Stimulated activated CD8-positive, alpha-beta memory T cell treated with anti-CD3 and anti-CD28 coated beads, Interleukin-4, amount 100 ng/mL, for 24 hours (primary cell): ENCODE measurements at regions not wholly inside any gene's neighbourhood (a gene's known extent, or its start where the extent isn't known, plus 50 kb on each side); places are given as distances from the start of the nearest gene placed in this dataset.
"Not testable (repeated sequence)": the region's sequence is repeated elsewhere in the genome, so short reads cannot be mapped to it uniquely, and the experiment has no call there.

Experiments
- DNase-seq: peaks from one replicate; pipeline ENCODE4 v3.0.0-alpha.2; 2020; ENCODE audit warnings: low read depth

GRCh38 chr18:8499810-8500675 lies 109.2 kb upstream of the RAB12 start:
- DNase-seq: no peak

DNA sequence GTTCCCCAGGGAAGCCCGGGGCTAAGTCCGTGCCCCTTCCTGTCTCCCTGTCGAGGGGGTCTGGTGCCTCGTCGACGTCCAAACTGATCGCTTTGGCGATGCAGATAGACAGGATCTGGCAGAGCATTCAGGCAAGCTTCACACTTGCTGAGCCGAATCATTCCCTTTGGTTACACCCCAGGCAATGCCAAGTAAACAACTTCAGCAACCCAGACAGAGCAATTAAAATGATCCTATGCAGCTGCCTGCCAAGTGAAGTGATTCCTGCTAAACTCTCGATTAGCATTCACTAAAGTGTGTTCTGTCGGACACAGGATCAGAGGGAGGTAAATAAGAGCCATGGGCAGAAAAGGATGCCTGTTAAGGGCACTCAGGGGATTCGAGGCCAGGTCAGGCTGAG lies 108.2 kb upstream of the RAB12 start:
- no peak for DNase-seq

- DNase-seq: no peak
Observed at GRCh38 chr18:8503248-8503647, 106.0 kb upstream of the RAB12 start.

DNA sequence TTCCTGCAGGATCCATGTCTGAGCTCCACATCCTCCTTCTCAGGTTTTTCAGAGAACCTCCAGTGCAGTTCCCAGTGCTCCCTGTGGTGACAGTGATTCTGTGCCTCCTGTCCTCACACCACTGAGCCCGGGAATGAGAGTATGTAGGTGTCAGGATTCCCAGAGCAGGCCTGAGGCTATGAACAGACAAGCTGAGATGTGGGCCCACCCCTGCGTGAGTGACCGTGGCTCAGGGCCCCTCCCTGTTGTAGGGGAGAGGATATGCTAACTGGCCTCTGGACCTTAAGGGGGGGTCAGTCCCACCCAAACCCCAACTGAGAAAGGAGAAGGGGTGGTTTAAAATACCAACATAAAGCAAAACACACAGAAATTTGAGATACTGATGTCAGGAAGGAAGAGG lies 104.8 kb upstream of the RAB12 start:
- no peak for DNase-seq

DNA sequence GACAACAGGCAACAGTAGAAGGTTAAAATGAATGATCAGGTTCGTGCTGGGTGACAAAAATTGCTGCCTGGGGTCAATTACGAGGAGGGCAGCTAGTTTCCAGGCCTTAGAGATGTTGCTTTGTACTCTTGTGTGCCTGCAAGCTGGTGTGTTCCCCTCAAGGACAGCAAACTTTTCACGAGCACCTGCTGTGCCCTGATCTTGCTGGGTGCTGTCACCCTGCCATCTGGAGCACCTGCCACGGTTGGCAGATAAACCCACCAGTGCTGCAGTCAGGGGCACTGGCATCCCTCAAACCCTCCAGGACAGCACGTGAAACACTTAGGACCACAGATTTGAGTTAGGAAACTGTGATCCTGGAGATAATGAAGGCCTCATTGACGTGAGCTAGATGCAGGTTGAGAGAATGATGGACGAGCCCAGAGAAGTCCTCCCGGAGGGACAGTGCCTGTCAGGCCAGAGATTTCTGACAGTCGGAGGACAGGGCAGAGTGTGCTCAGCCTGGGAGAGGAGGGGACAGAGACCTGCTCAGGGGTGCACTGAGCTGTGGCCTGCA lies 104.3 kb upstream of the RAB12 start:
- no peak for DNase-seq

GRCh38 chr18:8506251-8507049 lies 102.8 kb upstream of the RAB12 start:
- no peak for DNase-seq

GRCh38 chr18:8507361-8507760 lies 101.9 kb upstream of the RAB12 start:
- DNase-seq: no peak

- DNase-seq: no peak
Observed at GRCh38 chr18:8507915-8508705, 101.1 kb upstream of the RAB12 start.

DNA sequence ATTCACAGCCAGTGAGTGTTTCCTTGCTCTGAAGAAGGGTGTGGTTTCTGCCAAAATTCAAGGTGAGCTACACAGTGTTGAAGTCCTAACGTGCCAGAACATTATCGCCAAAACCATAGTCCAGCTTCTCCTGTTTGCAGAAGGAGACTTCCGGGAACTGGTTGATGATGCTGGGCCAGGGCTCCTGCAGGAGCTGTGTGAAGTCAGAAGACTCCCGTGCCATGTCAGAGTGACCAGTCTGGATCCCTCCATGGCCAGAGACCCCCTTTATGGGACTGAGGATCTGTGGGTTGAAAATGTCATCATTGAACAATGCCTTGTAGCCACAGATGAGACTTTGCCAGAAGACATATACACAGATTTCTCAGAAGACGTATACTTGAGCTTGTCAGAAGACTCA lies 96.0 kb upstream of the RAB12 start:
- no peak for DNase-seq

- no peak for DNase-seq
Observed at GRCh38 chr18:8514409-8514808, 94.8 kb upstream of the RAB12 start.

DNA sequence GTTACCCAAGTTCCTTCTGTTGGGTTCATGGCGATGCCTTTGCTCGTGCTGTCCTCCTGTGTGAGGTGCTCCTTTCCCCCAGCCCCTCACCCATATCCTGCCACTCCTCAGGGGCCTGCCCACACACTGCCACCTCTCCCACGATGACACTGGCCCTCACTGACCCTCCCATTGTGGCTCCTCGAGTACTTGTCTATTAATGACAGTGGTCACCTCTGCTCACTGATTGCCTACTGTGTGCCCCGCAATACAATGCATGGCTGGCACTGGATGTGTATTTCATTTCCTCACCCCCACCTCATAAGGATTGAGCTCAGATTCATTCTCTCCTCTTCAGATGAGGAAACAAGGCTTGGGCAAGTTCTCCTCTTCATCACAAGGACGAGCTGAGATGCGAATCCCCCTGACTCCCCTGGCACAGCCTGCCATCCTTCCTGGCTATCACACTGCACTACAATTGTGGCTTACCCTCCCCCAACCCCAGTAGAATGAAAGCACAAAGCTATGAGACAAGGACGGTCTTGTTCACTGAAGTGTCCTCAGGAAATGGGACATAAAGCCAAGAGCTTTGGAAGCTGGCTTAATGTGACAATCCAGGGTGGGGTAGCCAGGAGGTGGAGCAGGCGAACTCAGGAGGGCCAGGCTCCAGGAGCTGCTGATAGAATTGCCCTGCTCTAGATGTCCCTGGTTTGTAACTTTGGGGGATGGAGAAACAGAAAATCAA lies 93.9 kb upstream of the RAB12 start:
- no peak for DNase-seq

DNA sequence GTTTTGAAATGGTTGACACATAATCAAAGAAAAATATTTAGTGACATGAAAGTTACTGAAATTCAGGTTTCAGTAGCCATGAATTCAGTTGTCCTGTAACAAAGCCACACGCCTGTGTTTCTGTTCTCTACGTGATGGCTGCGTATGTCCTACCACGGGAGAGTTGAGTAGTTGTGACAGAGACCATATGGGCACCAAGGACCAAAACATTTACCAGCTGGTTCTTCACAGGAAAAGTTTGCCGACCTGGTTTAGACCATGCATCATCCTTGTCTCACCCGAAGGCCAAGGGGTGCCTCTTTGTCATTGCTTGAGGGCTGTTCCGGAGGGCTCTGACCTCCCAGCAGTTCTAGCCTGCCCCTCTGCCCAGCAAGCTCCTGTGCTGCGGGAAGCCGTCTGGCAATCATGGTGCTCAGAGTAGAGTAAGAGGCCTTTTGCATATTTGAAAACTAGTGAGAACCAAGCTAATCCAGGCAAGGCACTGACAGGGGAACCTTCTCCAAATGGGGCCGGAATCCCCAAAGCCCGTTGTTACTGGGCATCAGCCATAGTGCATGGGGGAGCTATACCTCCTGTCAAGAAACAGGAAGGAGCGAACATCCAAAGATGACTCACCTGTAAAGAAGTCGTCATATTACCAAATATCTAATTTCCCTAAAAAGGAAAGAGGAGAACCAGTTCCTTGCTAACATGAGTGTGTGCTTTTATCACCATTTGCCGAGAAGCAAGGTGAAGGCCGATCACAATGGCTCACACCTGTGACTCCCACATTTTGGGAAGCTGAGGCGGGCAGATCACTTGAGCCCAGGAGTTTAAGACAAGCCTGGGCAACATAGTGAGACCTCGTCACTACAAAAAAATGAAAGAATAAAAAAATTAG lies 92.6 kb upstream of the RAB12 start:
- DNase-seq: no peak

GRCh38 chr18:8517276-8517675 lies 92.0 kb upstream of the RAB12 start:
- no peak for DNase-seq

GRCh38 chr18:8519102-8519501 lies 90.1 kb upstream of the RAB12 start:
- DNase-seq: no peak

DNA sequence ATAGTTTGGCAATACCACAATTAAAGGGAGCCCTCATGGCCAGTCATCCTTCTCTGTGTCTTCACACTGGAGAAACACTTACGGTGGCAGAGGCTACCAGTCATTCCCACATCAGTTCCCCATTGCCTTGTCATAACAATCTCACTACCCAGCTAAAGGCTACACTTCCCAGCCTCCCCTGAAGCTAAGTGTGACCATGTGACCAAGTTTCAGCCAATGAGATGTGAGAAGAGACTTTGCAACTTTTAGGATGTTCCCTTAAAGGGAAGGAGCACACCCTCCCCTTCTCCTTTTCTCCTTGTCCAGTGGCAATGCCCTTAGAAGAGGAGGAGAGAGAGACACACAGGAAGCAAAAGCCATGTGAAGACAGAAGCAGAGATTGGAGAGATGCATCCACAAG lies 89.0 kb upstream of the RAB12 start:
- no peak for DNase-seq

DNA sequence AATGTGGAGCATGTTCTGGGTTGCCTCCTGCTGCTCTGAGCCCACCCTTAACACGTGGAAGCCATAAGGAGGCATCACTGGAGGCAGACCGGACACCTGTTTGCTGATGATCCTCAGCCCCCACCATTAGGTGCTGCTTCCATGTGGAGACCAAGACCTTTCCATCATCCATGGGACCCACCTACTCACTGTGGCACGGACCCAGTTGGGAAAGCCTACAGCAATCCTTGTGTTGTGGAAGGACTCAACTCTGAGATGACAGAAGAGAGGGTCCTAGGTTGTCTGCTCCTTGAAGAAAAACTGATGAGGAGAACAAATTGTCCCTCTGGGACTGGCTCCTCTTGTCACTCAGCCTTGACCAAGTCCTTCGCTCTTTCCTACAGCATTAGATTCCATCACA lies 86.5 kb upstream of the RAB12 start:
- DNase-seq: no peak

DNA sequence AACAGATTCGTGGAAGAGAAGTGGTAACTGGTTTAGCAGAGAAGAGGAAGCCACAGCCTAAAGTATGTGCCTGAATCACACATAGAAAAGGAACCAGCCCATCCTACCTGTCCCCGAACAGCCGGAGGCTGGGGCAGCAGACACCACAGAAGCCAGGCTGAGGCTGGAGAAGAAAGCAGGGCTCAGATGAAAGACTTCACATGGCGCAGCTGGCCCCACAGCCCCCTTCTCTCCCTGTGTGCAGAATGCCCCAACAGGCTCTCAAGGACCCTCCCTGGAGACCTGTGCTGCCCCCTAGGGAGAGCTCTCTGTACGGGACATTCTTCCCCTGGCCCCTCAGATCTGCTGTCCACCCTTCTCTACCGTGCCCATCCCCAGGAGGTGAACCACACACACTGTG lies 83.5 kb upstream of the RAB12 start:
- no peak for DNase-seq

DNA sequence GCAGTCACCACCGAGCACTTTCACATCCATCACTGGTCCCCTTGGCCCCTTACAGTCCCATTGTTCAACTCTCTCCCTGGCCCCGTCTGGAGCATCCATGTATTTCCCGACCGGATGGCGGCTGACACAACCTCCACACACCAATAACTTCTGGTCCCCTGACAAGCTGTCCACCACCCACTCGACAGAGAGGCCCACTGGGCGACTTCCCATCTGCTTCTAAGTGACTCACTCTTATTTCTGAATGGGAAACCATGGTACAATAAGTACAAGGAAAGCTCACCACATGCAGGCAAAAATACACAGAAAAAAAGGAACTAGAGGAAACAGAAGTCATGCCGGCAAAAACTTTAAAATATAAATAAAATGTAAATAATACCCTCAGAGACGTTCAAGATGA lies 82.9 kb upstream of the RAB12 start:
- DNase-seq: no peak

DNA sequence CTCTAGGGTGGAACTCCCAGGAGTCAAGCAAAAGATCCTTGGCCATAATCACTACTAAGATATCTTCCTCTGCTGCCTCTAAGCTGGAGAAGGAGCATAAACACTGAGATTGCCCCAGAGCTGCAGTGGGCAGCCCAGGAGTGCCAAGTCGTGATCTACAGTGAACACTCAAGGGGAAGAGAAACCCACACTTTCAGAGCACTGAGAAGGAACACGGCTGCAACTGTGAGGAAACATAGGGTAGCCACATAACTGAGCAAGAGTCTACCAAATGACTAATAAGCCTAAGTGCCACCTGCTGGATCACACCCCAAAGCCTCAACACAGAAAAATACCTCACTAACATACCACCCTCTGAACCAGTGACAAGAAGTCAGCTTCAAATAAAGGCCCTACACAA lies 79.6 kb upstream of the RAB12 start:
- DNase-seq: no peak

- not testable (repeated sequence) for DNase-seq
Observed at GRCh38 chr18:8531084-8531483, 78.2 kb upstream of the RAB12 start.

GRCh38 chr18:8536231-8536630 lies 73.0 kb upstream of the RAB12 start:
- DNase-seq: no peak
